ENCODE measurements at regions not wholly inside any gene's neighbourhood (a gene's known extent, or its start where the extent isn't known, plus 50 kb on each side); places are given as distances from the start of the nearest gene placed in this dataset.

DNA sequence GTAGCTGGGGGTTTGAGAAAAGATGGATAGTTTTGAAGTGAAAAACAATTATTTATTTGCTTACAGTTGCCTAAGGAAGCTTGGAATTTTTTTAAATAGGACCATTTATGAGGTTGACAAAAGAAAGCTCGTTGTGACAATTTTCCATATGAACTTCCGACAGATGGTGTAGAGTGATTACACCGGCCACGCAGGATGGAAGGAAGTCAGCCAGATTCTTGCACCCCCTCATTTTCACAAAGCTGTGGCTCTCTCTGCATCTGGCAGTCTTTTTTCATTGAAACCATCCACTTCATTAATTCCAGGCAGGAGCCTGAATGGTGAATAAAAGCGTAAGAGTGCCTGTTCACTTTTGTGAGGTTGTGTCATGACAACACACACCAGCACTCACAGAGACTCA is 1284.1 kb downstream of the AACS start:
- Histone ChIP-seq H3K4me1 (ENCODE audit: insufficient read depth) (no peaks in the 10 kb centered on the region), H3K4me3 (no peak overlapping the region), H3K9me2 (ENCODE audit: insufficient read depth) (no peaks in the 10 kb centered on the region), H2AFZ (no peak overlapping the region), H3K4me2 (no peak overlapping the region), H3K79me2 (replicated peaks; ENCODE audit: insufficient read depth) (no peaks in the 10 kb centered on the region), H3F3A (replicated peaks; ENCODE audit: low read depth) (no peaks in the 10 kb centered on the region), H3K27ac (ENCODE audit: low read depth) (no peak overlapping the region), H3K27me3 (ENCODE audit: insufficient read depth) (no peaks in the 10 kb centered on the region), H4K20me1 (replicated peaks; ENCODE audit: insufficient read depth) (no peaks in the 10 kb centered on the region), H3K36me3 (ENCODE audit: insufficient read depth) (no peaks in the 10 kb centered on the region)
- H3K27ac Mint-ChIP-seq = no peak overlapping the region
- no peak for DNase-seq (ENCODE audit: low spot score)
- ATAC-seq = no peak
- TF ChIP-seq JUNB (IDR thresholded peaks at IDR 0.05; ENCODE audit: unreplicated experiment) = no peak
- TF ChIP-seq NANOG (IDR thresholded peaks at IDR 0.05; ENCODE audit: borderline replicate concordance) = no peak
- TF ChIP-seq POLR2AphosphoS5 (IDR thresholded peaks at IDR 0.05; ENCODE audit: low read depth) = no peak
- TF ChIP-seq, protein P1, sequence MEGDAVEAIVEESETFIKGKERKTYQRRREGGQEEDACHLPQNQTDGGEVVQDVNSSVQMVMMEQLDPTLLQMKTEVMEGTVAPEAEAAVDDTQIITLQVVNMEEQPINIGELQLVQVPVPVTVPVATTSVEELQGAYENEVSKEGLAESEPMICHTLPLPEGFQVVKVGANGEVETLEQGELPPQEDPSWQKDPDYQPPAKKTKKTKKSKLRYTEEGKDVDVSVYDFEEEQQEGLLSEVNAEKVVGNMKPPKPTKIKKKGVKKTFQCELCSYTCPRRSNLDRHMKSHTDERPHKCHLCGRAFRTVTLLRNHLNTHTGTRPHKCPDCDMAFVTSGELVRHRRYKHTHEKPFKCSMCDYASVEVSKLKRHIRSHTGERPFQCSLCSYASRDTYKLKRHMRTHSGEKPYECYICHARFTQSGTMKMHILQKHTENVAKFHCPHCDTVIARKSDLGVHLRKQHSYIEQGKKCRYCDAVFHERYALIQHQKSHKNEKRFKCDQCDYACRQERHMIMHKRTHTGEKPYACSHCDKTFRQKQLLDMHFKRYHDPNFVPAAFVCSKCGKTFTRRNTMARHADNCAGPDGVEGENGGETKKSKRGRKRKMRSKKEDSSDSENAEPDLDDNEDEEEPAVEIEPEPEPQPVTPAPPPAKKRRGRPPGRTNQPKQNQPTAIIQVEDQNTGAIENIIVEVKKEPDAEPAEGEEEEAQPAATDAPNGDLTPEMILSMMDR (conservative IDR thresholded peaks at IDR 0.05; ENCODE audit: low read depth in 2 of 2) = no peak
- TF ChIP-seq CREB1 (CRISPR knock-in tag; IDR thresholded peaks at IDR 0.05; ENCODE audit: low read depth) = no peak
- TF ChIP-seq, protein P2, sequence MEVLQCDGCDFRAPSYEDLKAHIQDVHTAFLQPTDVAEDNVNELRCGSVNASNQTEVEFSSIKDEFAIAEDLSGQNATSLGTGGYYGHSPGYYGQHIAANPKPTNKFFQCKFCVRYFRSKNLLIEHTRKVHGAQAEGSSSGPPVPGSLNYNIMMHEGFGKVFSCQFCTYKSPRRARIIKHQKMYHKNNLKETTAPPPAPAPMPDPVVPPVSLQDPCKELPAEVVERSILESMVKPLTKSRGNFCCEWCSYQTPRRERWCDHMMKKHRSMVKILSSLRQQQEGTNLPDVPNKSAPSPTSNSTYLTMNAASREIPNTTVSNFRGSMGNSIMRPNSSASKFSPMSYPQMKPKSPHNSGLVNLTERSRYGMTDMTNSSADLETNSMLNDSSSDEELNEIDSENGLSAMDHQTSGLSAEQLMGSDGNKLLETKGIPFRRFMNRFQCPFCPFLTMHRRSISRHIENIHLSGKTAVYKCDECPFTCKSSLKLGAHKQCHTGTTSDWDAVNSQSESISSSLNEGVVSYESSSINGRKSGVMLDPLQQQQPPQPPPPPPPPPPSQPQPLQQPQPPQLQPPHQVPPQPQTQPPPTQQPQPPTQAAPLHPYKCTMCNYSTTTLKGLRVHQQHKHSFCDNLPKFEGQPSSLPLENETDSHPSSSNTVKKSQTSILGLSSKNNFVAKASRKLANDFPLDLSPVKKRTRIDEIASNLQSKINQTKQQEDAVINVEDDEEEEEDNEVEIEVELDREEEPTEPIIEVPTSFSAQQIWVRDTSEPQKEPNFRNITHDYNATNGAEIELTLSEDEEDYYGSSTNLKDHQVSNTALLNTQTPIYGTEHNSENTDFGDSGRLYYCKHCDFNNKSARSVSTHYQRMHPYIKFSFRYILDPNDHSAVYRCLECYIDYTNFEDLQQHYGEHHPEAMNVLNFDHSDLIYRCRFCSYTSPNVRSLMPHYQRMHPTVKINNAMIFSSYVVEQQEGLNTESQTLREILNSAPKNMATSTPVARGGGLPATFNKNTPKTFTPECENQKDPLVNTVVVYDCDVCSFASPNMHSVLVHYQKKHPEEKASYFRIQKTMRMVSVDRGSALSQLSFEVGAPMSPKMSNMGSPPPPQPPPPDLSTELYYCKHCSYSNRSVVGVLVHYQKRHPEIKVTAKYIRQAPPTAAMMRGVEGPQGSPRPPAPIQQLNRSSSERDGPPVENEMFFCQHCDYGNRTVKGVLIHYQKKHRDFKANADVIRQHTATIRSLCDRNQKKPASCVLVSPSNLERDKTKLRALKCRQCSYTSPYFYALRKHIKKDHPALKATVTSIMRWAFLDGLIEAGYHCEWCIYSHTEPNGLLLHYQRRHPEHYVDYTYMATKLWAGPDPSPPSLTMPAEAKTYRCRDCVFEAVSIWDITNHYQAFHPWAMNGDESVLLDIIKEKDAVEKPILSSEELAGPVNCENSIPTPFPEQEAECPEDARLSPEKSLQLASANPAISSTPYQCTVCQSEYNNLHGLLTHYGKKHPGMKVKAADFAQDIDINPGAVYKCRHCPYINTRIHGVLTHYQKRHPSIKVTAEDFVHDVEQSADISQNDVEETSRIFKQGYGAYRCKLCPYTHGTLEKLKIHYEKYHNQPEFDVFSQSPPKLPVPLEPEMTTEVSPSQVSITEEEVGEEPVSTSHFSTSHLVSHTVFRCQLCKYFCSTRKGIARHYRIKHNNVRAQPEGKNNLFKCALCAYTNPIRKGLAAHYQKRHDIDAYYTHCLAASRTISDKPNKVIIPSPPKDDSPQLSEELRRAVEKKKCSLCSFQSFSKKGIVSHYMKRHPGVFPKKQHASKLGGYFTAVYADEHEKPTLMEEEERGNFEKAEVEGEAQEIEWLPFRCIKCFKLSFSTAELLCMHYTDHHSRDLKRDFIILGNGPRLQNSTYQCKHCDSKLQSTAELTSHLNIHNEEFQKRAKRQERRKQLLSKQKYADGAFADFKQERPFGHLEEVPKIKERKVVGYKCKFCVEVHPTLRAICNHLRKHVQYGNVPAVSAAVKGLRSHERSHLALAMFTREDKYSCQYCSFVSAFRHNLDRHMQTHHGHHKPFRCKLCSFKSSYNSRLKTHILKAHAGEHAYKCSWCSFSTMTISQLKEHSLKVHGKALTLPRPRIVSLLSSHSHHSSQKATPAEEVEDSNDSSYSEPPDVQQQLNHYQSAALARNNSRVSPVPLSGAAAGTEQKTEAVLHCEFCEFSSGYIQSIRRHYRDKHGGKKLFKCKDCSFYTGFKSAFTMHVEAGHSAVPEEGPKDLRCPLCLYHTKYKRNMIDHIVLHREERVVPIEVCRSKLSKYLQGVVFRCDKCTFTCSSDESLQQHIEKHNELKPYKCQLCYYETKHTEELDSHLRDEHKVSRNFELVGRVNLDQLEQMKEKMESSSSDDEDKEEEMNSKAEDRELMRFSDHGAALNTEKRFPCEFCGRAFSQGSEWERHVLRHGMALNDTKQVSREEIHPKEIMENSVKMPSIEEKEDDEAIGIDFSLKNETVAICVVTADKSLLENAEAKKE (CRISPR knock-in tag; IDR thresholded peaks at IDR 0.05) = no peak
- no peak overlapping the region for H3K4me3 Mint-ChIP-seq
- H3K36me3 Mint-ChIP-seq (ENCODE audit: low read depth) = peaks cover 58% of the 10 kb centered on the region
- no peaks in the 10 kb centered on the region for H3K4me1 Mint-ChIP-seq
- H3K27me3 Mint-ChIP-seq (ENCODE audit: insufficient read depth, low read depth, poor library complexity) = peaks cover 2% of the 10 kb centered on the region
- peaks cover 99% of the 10 kb centered on the region for H3K9me3 Mint-ChIP-seq
